MM.1S (cell line): ENCODE measurements at regions not wholly inside any gene's neighbourhood (a gene's known extent, or its start where the extent isn't known, plus 50 kb on each side); places are given as distances from the start of the nearest gene placed in this dataset.

ENCODE experiments used
- DNase-seq: peaks from one replicate; pipeline ENCODE4 v3.0.0-alpha.2; 2015
- H2AFZ ChIP-seq: fragments of 300-600 bp; sonication (generic); 2 replicates; pipeline ENCODE4 v1.6.0; 2016; ENCODE audit warnings: antibody characterized with exemption, low read length
- H3F3A ChIP-seq: fragments of 300-600 bp; sonication (generic); 2 replicates; pipeline ENCODE4 v1.6.1; 2016; ENCODE audit warnings: mild to moderate bottlenecking, antibody characterized with exemption, low read length, moderate library complexity, mixed read lengths; ENCODE audit not compliant: insufficient read depth
- H3K27ac ChIP-seq: fragments of 300-600 bp; sonication (generic); 2 replicates; pipeline ENCODE4 v1.5.1; 2016; ENCODE audit warnings: mild to moderate bottlenecking, low read length
- H3K27me3 ChIP-seq: fragments of 300-600 bp; sonication (generic); replicated peaks from 2 replicates; pipeline ENCODE4 v1.6.0; 2016; ENCODE audit warnings: low read length; ENCODE audit not compliant: insufficient read depth
- H3K36me3 ChIP-seq: fragments of 300-600 bp; sonication (generic); replicated peaks from 2 replicates; pipeline ENCODE4 v1.6.1; 2016; ENCODE audit warnings: mild to moderate bottlenecking, low read length, mixed read lengths; ENCODE audit not compliant: insufficient read depth
- H3K4me1 ChIP-seq: fragments of 300-600 bp; sonication (generic); 2 replicates; pipeline ENCODE4 v1.6.1; 2016; ENCODE audit warnings: low read length, mixed read lengths
- H3K4me2 ChIP-seq: fragments of 300-600 bp; sonication (generic); 2 replicates; pipeline ENCODE4 v1.6.0; 2016; ENCODE audit warnings: low read depth, low read length
- H3K4me3 ChIP-seq: fragments of 300-600 bp; sonication (generic); 2 replicates; pipeline ENCODE4 v1.5.1; 2016; ENCODE audit warnings: low read length, mixed read lengths
- H3K79me2 ChIP-seq: fragments of 300-600 bp; sonication (generic); 2 replicates; pipeline ENCODE4 v1.6.1; 2016; ENCODE audit warnings: mixed run types, low read length, mixed read lengths
- H3K9ac ChIP-seq: fragments of 300-600 bp; sonication (generic); 2 replicates; pipeline ENCODE4 v1.6.1; 2016; ENCODE audit warnings: low read length, mixed read lengths
- H3K9me2 ChIP-seq: fragments of 300-600 bp; sonication (generic); replicated peaks from 2 replicates; pipeline ENCODE4 v1.6.1; 2016; ENCODE audit warnings: mild to moderate bottlenecking, low read length, mixed read lengths; ENCODE audit not compliant: insufficient read depth
- H3K9me3 ChIP-seq: fragments of 300-600 bp; sonication (generic); replicated peaks from 2 replicates; pipeline ENCODE4 v1.6.1; 2016; ENCODE audit warnings: mild to moderate bottlenecking, low read length, mixed read lengths; ENCODE audit not compliant: insufficient read depth
- H4K20me1 ChIP-seq: fragments of 300-600 bp; sonication (generic); 2 replicates; pipeline ENCODE4 v1.6.1; 2016; ENCODE audit warnings: mild to moderate bottlenecking, low read length, moderate library complexity, mixed read lengths; ENCODE audit not compliant: insufficient read depth
- EZH2 ChIP-seq: fragments of 300-600 bp; sonication (generic); optimal IDR thresholded peaks from 2 replicates; pipeline ENCODE3; 2017; ENCODE audit warnings: low read depth, mild to moderate bottlenecking, antibody characterized with exemption, low read length, mixed read lengths
- EZH2phosphoT487 ChIP-seq: fragments of 300-600 bp; sonication (generic); IDR thresholded peaks from 2 replicates; pipeline ENCODE4 v1.6.1; 2018; ENCODE audit warnings: antibody characterized with exemption, low read length
- TF ChIP-seq, protein P1 (sequence below): fragments of 300-600 bp; sonication (generic); IDR thresholded peaks from 2 replicates; pipeline ENCODE4 v1.5.1; 2016; ENCODE audit warnings: antibody characterized with exemption, low read length, mixed read lengths

DNA sequence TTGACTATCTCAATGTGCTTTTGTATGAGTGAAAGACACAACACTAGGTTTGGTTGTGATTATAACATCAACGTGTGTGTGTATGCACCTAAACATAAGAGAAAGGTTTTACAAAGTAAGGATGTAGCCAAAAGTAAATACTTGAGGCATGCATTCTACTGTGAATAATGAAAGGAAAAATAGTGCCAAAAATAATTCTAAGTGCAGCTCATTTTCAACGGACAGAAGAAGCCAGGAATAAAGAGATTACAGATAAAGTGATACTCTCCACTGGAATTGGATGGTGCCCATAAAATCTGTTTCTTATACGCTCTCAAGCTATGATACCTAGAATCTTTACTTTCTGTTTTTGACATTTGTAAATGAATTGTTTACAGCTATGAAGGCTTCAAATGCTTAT is 135.0 kb upstream of the TMEM72 start:
- TF ChIP-seq EZH2 (no peak), EZH2phosphoT487 (no peak)
- TF ChIP-seq, protein P1, sequence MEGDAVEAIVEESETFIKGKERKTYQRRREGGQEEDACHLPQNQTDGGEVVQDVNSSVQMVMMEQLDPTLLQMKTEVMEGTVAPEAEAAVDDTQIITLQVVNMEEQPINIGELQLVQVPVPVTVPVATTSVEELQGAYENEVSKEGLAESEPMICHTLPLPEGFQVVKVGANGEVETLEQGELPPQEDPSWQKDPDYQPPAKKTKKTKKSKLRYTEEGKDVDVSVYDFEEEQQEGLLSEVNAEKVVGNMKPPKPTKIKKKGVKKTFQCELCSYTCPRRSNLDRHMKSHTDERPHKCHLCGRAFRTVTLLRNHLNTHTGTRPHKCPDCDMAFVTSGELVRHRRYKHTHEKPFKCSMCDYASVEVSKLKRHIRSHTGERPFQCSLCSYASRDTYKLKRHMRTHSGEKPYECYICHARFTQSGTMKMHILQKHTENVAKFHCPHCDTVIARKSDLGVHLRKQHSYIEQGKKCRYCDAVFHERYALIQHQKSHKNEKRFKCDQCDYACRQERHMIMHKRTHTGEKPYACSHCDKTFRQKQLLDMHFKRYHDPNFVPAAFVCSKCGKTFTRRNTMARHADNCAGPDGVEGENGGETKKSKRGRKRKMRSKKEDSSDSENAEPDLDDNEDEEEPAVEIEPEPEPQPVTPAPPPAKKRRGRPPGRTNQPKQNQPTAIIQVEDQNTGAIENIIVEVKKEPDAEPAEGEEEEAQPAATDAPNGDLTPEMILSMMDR: no peak
- Histone ChIP-seq H3F3A (no peaks in the 10 kb centered on the region), H3K36me3 (no peaks in the 10 kb centered on the region), H3K4me2 (no peak overlapping the region), H3K27ac (no peak overlapping the region), H3K27me3 (no peaks in the 10 kb centered on the region), H3K9me3 (no peaks in the 10 kb centered on the region), H3K4me1 (no peaks in the 10 kb centered on the region), H3K9ac (no peak overlapping the region), H3K79me2 (no peaks in the 10 kb centered on the region), H4K20me1 (no peaks in the 10 kb centered on the region), H3K9me2 (no peaks in the 10 kb centered on the region), H3K4me3 (no peak overlapping the region), H2AFZ (no peak overlapping the region)
- no peak for DNase-seq

DNA sequence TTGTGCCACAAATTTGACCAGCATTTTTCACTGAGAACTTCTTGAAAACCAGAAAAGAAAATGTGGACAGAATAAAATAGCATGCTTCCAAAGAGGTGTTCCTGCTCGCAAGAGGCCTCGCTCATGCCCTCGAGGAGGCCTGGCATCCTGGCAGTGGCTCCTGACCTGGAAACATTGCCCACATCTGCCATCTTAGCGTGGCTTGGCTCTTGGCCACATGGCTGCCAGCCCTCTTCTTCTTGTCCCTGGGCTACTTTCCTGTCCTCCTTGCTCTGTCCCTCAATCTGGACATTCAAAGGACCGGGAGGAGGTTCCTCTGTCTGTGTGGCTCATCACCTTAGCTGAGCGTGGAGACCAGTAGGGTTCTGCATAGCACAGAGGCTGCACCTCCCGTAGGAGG is 131.6 kb upstream of the TMEM72 start:
- Histone ChIP-seq H2AFZ (no peak overlapping the region), H3K9me3 (no peaks in the 10 kb centered on the region), H3F3A (no peaks in the 10 kb centered on the region), H3K4me1 (no peaks in the 10 kb centered on the region), H3K9me2 (no peaks in the 10 kb centered on the region), H3K36me3 (no peaks in the 10 kb centered on the region), H3K27me3 (no peaks in the 10 kb centered on the region), H3K27ac (no peak overlapping the region), H3K9ac (no peak overlapping the region), H4K20me1 (no peaks in the 10 kb centered on the region), H3K79me2 (no peaks in the 10 kb centered on the region), H3K4me2 (no peak overlapping the region), H3K4me3 (no peak overlapping the region)
- no peak for DNase-seq
- TF ChIP-seq, protein P1: no peak
- TF ChIP-seq EZH2 (no peak), EZH2phosphoT487 (no peak)

DNA sequence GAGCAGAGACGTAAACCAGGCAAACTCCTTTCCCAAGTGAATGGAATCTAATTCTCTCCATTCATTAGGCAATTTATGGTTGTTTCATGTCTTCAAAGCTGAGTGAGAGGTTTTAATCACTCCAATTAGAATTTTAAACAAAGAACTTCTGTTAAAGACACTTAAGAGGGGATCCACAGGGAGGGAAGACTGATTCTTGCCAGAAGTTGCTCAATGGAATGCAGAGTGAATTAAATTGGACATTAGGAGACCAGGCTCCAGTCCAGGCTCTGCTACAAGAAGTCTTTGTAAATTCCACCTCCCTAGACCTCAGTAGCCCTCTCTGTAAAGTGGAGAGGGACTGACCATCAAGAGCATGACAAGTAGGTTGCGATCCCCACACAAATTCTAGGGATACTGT is 130.7 kb upstream of the TMEM72 start:
- Histone ChIP-seq H3K4me1 (no peaks in the 10 kb centered on the region), H3K36me3 (no peaks in the 10 kb centered on the region), H4K20me1 (no peaks in the 10 kb centered on the region), H3K9me2 (no peaks in the 10 kb centered on the region), H3K9me3 (no peaks in the 10 kb centered on the region), H3K4me3 (no peak overlapping the region), H2AFZ (no peak overlapping the region), H3K27ac (no peak overlapping the region), H3K4me2 (no peak overlapping the region), H3F3A (no peaks in the 10 kb centered on the region), H3K27me3 (no peaks in the 10 kb centered on the region), H3K9ac (no peak overlapping the region), H3K79me2 (no peaks in the 10 kb centered on the region)
- no peak for DNase-seq
- TF ChIP-seq, protein P1: no peak
- TF ChIP-seq EZH2: no peak
- TF ChIP-seq EZH2phosphoT487: no peak

DNA sequence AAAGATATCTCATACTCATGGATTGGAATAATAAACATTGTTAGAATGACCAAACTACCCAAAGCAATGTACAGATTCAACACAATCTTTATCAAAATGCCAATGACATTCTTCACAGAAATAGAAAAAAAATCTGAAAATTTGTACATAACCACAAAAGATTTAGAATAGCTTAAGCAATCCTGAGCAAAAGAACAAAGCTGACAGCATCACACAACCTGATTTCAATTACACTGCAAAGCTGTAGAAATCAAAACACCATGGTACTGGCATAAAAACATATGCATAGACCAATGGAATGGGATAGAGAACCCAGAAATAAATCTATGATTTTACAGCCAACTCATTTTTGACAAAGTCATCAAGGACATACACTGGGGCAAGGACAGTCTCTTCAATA is 130.0 kb upstream of the TMEM72 start:
- no peak overlapping the region for H2AFZ ChIP-seq
- H3K27me3 ChIP-seq: no peaks in the 10 kb centered on the region
- H4K20me1 ChIP-seq: no peaks in the 10 kb centered on the region
- no peak overlapping the region for H3K4me2 ChIP-seq
- H3K9me2 ChIP-seq: no peaks in the 10 kb centered on the region
- no peak overlapping the region for H3K4me3 ChIP-seq
- H3K9me3 ChIP-seq: no peaks in the 10 kb centered on the region
- TF ChIP-seq EZH2 (no peak), EZH2phosphoT487 (no peak)
- TF ChIP-seq, protein P1: no peak
- H3K27ac ChIP-seq: no peak overlapping the region
- H3F3A ChIP-seq: no peaks in the 10 kb centered on the region
- no peak overlapping the region for H3K9ac ChIP-seq
- DNase-seq: no peak
- no peaks in the 10 kb centered on the region for H3K79me2 ChIP-seq
- no peaks in the 10 kb centered on the region for H3K36me3 ChIP-seq
- H3K4me1 ChIP-seq: no peaks in the 10 kb centered on the region
